Bone marrow (tissue), 2 donors: ENCODE measurements at regions not wholly inside any gene's neighbourhood (a gene's known extent, or its start where the extent isn't known, plus 50 kb on each side); places are given as distances from the start of the nearest gene placed in this dataset.
"Not testable (repeated sequence)": the region's sequence is repeated elsewhere in the genome, so short reads cannot be mapped to it uniquely, and the experiment has no call there.

Experiments
- DNase-seq, 2 donors: peaks; one replicate each; lab custom pipeline; 2025; lab: John Stamatoyannopoulos, UW

DNA sequence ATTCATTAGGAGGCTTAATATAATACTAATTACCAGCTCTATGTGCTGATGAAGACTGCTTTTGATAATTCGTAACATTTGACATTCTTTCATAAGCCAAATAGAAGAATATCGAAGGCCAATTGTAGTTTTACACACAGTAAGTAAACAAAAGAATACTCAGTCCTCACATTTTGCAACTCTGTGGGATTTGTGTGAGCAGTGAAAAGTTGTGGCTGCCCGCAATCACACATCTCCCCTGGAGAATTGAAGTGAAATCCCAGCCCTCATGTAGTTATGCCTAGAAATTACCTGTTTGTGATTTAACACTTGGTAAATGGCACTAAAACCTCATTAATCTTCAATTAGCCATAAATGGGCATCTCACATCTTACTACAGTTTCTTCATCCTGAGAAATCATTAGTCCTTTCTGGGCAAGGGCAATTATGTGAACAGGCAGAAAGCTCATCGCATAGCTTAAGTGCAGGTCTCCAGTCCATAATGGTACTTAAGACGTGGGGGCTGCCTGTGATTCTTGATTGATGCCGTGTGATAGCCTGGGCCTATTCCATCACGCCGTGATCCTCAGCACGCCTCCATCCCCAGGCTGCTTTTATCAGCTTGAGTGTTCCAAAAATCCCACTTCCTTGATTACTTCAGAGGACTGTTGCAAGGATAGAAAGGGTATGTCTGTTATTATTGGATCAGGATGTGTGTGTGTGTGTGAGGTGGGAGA lies 97.9 kb upstream of the METTL14 start:
- DNase-seq: no peak

DNA sequence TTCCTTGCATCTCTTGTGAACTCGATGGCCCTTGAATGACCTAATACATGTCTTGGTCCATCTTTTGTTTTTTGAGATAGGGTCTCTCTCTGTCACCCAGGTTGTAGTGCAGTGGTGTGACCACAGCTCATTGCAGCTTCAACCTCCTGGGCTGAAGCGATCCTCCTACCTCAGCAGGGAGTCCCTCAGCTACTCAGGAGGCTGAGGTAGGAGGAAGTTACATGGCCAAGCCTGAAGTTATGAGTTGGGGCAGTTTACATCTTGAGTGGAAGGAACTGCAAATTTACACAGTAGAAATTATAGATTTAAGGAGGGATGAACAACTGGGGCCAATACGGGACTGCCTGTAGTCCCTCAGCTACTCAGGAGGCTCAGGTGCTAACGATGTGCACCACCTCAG lies 97.2 kb upstream of the METTL14 start:
- DNase-seq: no peak

DNA sequence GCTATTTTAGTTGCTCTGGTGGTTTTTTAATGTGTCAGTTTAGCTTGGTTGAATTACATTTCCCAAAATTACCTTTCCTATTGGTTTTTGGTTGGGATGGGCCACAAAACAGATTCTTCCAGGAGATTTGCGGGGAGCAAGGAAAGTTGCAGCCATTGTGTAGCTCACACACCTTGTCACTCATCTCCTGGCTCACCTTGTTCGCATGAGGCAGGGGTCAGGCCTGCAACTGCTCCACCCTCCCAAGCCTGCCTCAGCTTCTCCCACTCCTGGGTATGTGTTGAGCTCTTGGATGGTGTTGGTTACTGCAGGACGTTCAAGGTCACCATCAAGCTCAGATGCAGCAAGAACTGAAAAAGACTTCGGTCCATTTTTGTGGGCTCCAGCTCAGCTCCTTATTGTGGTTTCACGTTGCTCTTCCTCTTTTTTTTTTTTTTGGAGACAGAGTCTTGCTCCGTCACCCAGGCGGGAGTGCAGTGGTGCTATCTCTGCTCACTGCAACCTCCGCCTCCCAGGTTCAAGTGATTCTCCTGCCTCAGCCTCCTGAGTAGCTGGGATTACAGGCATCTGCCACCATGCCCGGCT lies 95.6 kb upstream of the METTL14 start:
- DNase-seq: no peak

DNA sequence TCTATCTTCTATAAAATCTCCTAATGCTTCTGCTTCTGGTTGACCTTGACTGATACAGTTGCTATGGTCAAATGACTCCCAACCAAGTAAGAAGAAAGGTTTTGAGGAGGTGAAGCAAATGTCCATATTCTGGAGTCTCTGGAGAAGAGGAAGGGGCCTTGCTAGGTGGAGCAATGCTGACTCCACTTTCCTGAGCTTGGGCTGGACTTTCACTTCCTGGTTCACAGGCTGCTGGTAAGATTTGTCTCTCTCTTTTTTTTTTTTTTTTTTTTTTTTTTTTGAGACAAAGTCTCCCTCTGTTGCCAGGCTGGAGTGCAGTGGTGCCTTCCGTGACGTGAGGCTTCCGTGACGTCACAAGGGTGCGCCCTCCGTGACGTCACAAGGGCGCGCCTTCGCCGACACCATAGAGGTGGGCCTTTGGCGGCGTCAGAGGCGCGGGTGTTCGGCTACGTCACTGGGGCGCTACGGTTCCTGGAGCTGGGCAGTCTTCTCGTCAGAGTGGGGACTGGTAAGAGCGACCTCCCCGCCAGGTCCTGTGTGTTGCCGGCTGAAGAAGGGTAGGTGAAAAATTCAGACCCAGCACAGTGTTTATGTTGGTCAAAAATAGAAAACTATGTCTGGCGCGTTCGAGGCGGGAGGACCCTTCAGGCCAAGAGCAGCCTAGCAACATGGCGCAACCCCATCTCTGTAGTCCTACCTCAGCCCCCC lies 93.7 kb upstream of the METTL14 start:
- peak; percentile 81 to 91 for DNase-seq

DNA sequence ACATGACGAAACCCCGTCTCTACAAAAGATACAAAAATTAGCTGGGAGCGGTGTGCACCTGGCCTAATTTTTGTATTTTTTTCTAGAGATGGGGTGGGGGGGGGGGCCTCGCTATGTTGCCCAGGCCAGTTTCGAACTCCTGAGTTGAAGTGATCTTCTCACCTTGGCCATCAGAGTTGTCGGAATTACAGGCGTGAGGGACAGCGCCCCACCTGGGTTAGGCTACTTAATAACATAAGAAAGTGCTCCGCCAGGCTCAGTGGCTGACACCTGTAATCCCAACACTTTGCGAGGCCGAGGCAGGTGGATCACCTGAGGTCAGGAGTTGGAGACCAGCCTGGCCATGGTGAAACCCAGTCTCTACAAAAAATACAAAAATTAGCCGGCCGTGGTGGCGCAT lies 92.9 kb upstream of the METTL14 start:
- not testable (repeated sequence) for DNase-seq

DNA sequence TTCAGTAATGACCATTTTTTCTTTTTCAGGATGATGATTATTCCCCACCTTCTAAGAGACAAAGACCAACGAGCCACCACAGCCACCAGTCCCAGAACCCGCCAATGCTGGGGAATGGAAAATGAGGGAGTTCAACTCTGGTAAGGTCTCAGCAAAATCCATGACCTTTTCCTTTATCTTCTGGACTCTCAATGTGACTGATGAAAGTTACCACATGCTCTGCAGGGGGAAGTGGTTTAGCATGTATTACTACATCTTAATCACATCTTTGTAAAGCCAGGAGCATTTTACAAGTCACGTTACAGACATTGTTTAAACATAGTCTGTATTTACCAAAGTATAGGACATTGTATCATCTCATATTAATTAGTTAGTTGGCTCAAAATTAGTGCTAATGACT lies 89.3 kb upstream of the METTL14 start:
- DNase-seq: not testable (repeated sequence)

DNA sequence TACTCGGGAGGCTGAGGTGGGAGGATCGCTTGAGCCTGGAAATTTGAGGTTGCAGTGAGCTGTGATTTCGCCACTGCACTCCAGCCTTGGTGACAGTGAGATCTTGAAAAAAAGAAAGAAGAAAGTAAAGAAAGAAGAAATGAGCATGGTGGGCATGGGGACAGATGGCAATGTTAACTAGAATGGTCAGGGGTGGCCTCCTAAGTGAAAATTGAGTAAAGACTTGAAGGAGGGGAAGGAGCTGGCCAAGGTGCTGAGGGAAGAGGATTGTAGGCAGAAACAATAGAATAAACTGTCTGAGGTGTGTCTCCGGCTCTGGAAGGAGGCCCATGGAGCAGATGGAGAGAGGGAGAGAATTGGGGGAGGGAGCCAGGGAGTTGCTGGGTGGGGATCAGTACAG lies 60.1 kb upstream of the METTL14 start:
- DNase-seq: not testable (repeated sequence)

DNA sequence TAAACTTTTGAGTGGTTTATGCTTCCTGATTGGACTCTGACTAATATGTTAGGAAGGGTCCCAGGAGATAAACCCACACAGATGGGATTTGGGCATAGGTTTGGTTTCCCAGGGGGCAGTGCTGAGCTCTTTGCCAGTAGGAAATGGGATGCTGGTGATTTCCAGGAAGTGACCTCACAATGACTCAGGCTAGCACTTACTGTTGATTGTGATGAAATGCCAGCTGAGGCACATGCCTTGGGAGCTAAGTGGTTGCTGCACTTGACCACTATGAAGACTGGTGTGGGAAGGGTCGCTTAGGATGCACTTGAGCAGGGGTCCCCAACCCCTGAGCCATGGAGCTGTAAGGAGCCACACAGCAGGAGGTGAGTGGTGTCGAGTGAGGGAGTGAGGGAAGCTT lies 55.5 kb upstream of the METTL14 start:
- not testable (repeated sequence) for DNase-seq

DNA sequence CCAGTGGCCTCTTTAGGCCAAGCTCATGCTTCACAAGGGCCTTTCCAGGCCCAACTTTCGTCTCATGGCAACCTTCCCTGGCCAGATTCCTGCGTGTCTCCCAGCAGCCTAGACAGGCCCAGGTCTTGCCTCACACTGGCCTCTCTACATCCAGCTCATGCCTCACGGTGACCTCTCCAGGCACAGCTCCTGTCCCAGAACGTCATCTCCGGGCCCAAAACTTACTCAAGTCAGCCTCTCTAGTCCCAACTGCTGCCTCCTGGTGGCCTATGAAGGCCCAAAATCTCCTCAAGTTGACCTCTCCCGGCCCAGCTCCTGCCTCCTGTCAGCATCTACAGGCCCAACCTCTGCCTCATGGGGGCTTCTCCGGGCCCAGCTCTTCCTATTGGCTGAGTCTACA lies 54.3 kb upstream of the METTL14 start:
- DNase-seq: not testable (repeated sequence)

DNA sequence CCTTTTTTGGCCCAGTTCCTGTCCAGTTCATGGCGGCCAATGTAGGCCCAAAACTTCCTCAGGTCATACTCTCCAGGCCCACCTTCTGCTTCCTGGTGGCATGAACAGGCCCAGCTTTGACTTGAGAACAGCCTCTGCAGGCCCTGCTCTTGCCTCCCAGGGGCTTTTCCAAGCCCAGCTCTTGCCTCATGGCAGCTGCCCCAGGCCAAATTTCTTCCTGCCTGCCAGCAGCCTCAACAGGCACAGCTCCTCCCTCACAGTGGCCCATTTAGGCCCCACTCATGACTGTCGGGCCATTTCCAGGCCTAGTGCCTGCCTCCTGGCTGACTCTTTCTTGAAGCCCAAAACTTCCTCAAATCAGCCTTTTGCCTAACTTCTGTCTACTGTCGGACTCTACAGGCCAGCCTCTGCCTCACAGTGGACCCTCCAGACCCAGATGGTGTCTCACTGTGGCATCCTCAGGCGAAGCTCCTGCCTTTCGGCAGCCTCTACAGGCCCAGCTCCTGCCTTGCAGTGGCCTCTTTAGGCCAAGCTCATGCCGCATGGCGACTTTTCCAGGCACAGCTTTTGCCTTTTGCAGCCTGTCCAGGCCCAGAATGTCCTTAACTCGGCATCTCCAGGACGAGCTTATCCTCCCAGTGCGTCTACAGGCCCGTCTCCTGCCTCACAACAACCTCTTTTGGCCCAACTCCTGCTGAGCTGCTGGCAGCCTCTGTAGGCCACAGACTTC lies 53.7 kb upstream of the METTL14 start:
- DNase-seq: not testable (repeated sequence)

DNA sequence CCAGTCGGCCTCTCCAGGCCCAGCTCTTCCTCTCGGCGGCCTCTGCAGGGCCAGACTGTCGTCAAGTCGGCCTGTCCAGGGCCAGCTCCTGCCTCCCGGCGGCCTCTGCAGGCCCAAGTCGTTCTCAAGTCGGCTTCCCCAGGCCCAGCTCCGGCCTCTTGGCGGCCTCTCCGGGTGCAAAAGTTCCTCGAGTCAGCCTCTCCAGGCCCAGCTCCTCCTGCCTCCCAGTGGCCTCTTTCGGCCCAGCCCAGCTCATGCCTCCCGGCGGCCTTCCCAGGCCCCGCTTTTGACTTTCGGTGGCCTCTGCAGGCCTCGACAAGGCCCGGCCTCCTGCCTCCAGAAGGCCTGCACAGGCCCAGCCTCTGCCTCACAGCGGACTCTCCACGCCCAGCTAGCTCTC lies 51.7 kb upstream of the METTL14 start:
- not testable (repeated sequence) for DNase-seq

DNA sequence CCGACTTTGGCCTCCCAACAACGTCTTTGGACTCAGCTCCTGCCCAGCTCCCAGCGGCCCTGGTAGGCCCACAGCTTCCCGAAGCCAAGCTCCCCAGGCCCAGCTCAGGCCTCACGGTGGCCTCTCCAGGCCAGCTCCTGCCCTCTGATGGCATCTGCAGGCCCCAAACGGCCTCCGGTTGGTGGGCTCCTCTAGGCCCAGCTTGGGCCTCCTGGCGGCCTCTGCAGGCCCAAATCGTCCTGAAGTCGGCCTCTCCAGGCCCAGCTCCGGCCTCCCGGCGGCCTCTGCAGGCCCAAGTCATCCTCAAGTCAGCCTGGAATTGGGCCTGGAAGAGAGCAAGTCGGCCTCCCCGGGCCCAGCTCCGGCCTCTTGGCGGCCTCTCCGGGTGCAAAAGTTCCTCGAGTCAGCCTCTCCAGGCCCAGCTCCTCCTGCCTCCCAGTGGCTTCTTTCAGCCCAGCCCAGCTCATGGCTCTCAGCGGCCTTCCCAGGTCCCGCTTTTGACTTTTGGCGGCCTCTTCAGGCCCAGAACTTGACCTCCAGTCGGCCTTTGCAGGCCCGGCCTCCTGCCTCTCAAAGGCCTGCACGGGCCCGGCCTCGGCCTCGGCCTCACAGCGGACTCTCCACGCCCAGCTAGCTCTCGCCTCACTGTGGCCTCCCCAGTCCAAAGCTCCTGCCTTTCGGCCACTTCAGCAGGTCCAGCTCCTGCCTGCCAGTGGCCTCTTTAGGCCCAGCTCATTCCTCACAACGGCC lies 50.9 kb upstream of the METTL14 start:
- DNase-seq: not testable (repeated sequence)
